B cell (primary cell): ENCODE measurements at regions not wholly inside any gene's neighbourhood (a gene's known extent, or its start where the extent isn't known, plus 50 kb on each side); places are given as distances from the start of the nearest gene placed in this dataset.

Experiments
- CTCF ChIP-seq: fragments of 200-600 bp; IDR thresholded peaks from one replicate; pipeline ENCODE4 v1.8.0; 2022; ENCODE audit warnings: antibody characterized with exemption, mild to moderate bottlenecking
- EZH2 ChIP-seq: IDR thresholded peaks from 2 replicates; pipeline ENCODE4 v1.6.1; 2012; ENCODE audit warnings: borderline replicate concordance, low read depth, mild to moderate bottlenecking, moderate library complexity, low read length; ENCODE audit not compliant: insufficient read depth, poor library complexity, severe bottlenecking

GRCh38 chr3:103342205-103342731 is 907.5 kb downstream of the ZPLD1 start:
- TF ChIP-seq CTCF (no peak), EZH2 (no peak)
